ENCODE measurements at regions not wholly inside any gene's neighbourhood (a gene's known extent, or its start where the extent isn't known, plus 50 kb on each side); places are given as distances from the start of the nearest gene placed in this dataset.

DNA sequence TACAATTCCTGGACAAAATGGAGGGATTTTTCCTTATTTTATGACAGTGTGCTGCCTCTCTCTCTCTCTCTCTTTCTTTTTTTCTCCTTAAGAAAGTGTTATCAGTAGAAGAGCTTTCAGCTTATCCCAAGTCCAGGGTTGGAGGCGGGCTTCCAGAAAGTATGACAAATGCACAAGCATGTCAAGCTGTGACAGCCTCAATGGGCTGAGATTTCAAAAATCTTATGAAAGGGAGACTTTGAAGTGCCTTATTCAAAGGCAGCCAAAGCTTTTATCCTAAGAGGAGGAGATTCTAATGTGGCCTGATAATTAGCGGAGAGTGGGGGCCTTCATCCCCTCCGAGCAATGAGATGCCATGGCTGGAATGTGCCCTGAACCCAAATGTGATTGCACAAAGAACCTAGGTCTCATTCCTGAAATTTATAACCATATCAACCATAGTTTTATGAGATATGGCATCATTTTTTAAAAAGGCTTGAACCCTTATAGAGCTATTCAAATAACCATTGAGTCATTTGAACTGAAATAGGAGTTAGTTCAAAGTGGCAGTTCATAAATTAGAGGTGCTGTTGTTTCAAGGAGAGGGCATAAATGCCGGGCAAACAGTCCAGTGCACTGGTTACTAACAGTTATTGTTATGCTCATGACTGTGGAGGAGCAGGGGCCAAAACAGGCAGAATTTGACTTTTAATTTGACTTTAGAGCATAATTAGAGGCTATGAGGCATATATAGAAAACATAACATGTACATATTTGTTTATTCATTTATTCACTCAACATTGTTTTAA, 261.6 kb upstream of the THRB start:
- TF ChIP-seq CTCF (IDR thresholded peaks at IDR 0.05) (no peak), POLR2A (IDR thresholded peaks at IDR 0.05) (no peak)
- no peak overlapping the region for H3K4me3 ChIP-seq
- 91 to 92% methylated on average over 4 of the region's 4 CpGs for WGBS, 2 donors
- no peaks in the 10 kb centered on the region for H3K27me3 ChIP-seq
- ATAC-seq (no peak), DNase-seq (no peak)
- intact Hi-C loops (cut with DNase I), result no loop called here
- H3K4me1 ChIP-seq, result no peaks in the 10 kb centered on the region
- H3K9me3 ChIP-seq, result no peaks in the 10 kb centered on the region
- no peak overlapping the region for H3K27ac ChIP-seq
- H3K36me3 ChIP-seq (replicated peaks in 1 of 2; ENCODE audit: insufficient read depth in 1 of 2, low read depth in 2 of 2), result no peaks in the 10 kb centered on the region

- 76 to 77% methylated on average over 11 of the region's 11 CpGs for WGBS, 2 donors
- no peak for TF ChIP-seq POLR2A (IDR thresholded peaks at IDR 0.05)
- TF ChIP-seq CTCF (IDR thresholded peaks at IDR 0.05), result no peak
- Histone ChIP-seq H3K27ac (no peak overlapping the region), H3K36me3 (replicated peaks in 1 of 2; ENCODE audit: insufficient read depth in 1 of 2, low read depth in 2 of 2) (no peaks in the 10 kb centered on the region), H3K4me1 (no peaks in the 10 kb centered on the region), H3K9me3 (no peaks in the 10 kb centered on the region), H3K27me3 (no peaks in the 10 kb centered on the region), H3K4me3 (no peak overlapping the region)
- intact Hi-C loops (cut with DNase I), result no loop called here
- ATAC-seq (no peak), DNase-seq (no peak)
These were observed 268.7 kb upstream of the THRB start for GRCh38 chr3:24763393-24763792.

DNA sequence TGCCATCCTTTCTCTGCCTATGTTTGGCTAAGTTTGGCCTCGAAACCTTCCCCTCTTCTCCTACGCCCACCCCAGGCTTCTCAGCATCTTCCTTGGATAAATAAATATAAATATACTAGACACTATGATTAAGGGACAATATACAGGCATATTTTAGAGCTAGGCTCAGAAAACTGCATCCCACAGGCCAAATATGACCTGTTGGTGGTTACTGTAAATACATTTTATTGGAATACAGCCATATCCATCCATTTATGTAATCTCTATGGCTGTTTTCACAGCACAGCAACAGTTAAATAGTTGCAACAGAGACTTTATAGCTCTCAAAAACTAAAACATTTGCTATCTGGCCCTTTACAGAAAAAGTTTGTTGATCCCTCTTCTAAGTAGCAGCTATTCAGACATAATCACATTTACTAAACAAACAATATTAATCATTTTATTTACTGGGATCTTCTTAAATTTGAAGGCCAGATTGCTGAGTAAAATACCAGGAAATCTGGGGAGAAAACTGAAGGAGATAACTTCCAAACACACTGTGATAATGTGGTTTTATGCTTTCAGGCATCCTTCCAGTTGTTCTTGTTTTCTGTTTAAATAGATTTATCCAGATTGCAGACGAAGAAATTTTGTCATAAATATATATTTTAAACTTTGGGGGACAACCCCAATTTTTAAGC, 269.7 kb upstream of the THRB start:
- Histone ChIP-seq H3K36me3 (replicated peaks in 1 of 2; ENCODE audit: insufficient read depth in 1 of 2, low read depth in 2 of 2) (no peaks in the 10 kb centered on the region), H3K4me3 (no peak overlapping the region), H3K4me1 (no peaks in the 10 kb centered on the region), H3K27me3 (no peaks in the 10 kb centered on the region), H3K27ac (no peak overlapping the region), H3K9me3 (no peaks in the 10 kb centered on the region)
- no peak for DNase-seq
- intact Hi-C loops (cut with DNase I), result no loop called here
- 50 to 65% methylated on average over 3 of the region's 3 CpGs for WGBS, 2 donors
- TF ChIP-seq POLR2A (IDR thresholded peaks at IDR 0.05) (no peak), CTCF (IDR thresholded peaks at IDR 0.05) (no peak)
- ATAC-seq, result no peak

DNA sequence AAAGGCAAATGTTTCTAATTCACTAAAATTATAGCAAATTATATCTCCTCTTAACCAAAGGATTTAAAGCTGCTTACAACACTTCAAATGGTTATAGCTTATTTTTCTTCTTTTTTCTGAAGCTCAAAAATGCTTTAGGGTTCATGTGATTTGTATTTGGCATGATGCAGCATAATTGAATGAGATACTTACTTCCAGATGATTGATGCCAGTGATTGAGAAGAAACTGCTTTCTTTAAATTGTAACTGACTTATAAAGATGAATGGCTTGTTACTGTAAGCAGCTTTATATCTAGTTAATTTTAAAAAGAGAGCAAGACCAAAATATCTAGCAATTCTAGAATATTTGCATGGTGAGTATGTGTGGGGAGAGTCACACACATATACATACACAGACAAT, 270.7 kb upstream of the THRB start:
- no peaks in the 10 kb centered on the region for H3K27me3 ChIP-seq
- ATAC-seq, result no peak
- no peaks in the 10 kb centered on the region for H3K9me3 ChIP-seq
- no peak overlapping the region for H3K27ac ChIP-seq
- H3K36me3 ChIP-seq (replicated peaks in 1 of 2; ENCODE audit: insufficient read depth in 1 of 2, low read depth in 2 of 2), result no peaks in the 10 kb centered on the region
- no peak for DNase-seq
- no peak overlapping the region for H3K4me3 ChIP-seq
- TF ChIP-seq POLR2A (IDR thresholded peaks at IDR 0.05), result no peak
- no peak for TF ChIP-seq CTCF (IDR thresholded peaks at IDR 0.05)
- intact Hi-C loops (cut with DNase I), result no loop called here
- H3K4me1 ChIP-seq, result no peaks in the 10 kb centered on the region

- no peak for ATAC-seq
- Histone ChIP-seq H3K27me3 (no peaks in the 10 kb centered on the region), H3K36me3 (replicated peaks in 1 of 2; ENCODE audit: insufficient read depth in 1 of 2, low read depth in 2 of 2) (no peaks in the 10 kb centered on the region), H3K4me3 (no peak overlapping the region), H3K9me3 (no peaks in the 10 kb centered on the region), H3K4me1 (no peaks in the 10 kb centered on the region), H3K27ac (no peak overlapping the region)
- TF ChIP-seq POLR2A (IDR thresholded peaks at IDR 0.05) (no peak), CTCF (IDR thresholded peaks at IDR 0.05) (no peak)
- DNase-seq, result no peak
- intact Hi-C loops (cut with DNase I), result loop anchor here (10.0 kb wide), 1 partner anchor 815 kb away; no protein-coding TSS in a partner anchor
These were observed 275.3 kb upstream of the THRB start for GRCh38 chr3:24769918-24770317.
